ENCODE measurements at regions not wholly inside any gene's neighbourhood (a gene's known extent, or its start where the extent isn't known, plus 50 kb on each side); places are given as distances from the start of the nearest gene placed in this dataset.

GRCh38 chr11:39817241-39817640 is 1642.2 kb downstream of the LRRC4C start:
- Mint-ChIP-seq H3K36me3 (no peaks in the 10 kb centered on the region), H3K4me3 (no peak overlapping the region), H3K27me3 (no peaks in the 10 kb centered on the region), H3K4me1 (ENCODE audit: unreplicated experiment) (peaks cover 3% of the 10 kb centered on the region), H3K27ac (no peak overlapping the region), H3K9me3 (peaks cover 16% of the 10 kb centered on the region)
- TF ChIP-seq, protein P1, sequence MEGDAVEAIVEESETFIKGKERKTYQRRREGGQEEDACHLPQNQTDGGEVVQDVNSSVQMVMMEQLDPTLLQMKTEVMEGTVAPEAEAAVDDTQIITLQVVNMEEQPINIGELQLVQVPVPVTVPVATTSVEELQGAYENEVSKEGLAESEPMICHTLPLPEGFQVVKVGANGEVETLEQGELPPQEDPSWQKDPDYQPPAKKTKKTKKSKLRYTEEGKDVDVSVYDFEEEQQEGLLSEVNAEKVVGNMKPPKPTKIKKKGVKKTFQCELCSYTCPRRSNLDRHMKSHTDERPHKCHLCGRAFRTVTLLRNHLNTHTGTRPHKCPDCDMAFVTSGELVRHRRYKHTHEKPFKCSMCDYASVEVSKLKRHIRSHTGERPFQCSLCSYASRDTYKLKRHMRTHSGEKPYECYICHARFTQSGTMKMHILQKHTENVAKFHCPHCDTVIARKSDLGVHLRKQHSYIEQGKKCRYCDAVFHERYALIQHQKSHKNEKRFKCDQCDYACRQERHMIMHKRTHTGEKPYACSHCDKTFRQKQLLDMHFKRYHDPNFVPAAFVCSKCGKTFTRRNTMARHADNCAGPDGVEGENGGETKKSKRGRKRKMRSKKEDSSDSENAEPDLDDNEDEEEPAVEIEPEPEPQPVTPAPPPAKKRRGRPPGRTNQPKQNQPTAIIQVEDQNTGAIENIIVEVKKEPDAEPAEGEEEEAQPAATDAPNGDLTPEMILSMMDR (conservative IDR thresholded peaks at IDR 0.05), result no peak
- no peak for DNase-seq (ENCODE audit: extremely low spot score, unreplicated experiment)

DNA sequence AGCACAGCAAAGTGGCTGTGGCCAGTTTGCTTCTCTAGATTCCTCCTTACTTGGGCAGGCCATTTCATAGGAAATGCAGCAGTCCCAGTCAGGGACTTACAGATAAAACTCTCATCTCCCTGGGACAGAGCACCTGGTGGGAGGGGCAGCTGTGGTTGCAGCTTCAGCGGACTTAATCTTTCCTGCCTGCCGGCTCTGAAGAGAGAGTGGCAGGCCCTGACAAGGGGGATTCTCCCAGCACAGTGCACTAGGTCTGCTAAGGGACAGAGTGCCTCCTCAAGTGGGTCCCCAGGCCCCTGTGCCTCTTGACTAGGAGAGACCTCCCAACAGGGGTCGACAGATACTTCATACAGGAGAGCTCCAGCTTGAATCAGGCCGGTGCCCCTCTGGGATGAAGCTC is 1649.1 kb downstream of the LRRC4C start:
- Mint-ChIP-seq H3K27me3 (no peaks in the 10 kb centered on the region), H3K9me3 (peaks cover 9% of the 10 kb centered on the region)

DNA sequence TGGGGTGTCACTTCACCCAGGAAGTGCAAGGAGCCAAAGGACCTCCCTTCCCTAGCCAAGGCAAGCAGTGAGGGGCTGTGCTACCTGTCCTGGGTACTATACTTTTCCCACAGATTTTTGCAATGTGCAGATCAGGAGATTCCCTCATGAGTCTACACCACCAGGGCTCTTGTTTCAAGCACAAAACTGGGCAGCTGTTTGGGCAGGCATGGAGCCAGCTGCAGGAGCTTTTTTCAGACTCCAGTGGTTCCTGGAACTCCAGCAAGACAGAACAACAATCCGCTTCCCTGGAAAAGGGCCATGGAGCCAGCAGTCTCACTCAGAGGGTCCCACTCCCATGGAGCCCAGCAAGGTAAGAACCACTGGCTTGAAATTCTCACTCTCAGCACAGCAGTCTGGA is 1649.6 kb downstream of the LRRC4C start:
- H3K9me3 Mint-ChIP-seq, result peaks cover 9% of the 10 kb centered on the region
- TF ChIP-seq, protein P1 (conservative IDR thresholded peaks at IDR 0.05), result no peak

More for the DNA sequence above, 1649.1 kb downstream of the LRRC4C start:
- Mint-ChIP-seq H3K4me1 (ENCODE audit: unreplicated experiment) (no peaks in the 10 kb centered on the region), H3K36me3 (no peaks in the 10 kb centered on the region), H3K27ac (no peak overlapping the region), H3K4me3 (no peak overlapping the region)
- TF ChIP-seq, protein P1 (conservative IDR thresholded peaks at IDR 0.05), result no peak
- DNase-seq (ENCODE audit: extremely low spot score, unreplicated experiment), result no peak

GRCh38 chr11:39807904-39808303 is 1651.5 kb downstream of the LRRC4C start:
- H3K4me1 Mint-ChIP-seq (ENCODE audit: unreplicated experiment), result no peaks in the 10 kb centered on the region
- no peaks in the 10 kb centered on the region for H3K27me3 Mint-ChIP-seq
- H3K27ac Mint-ChIP-seq, result no peak overlapping the region
- no peak overlapping the region for H3K4me3 Mint-ChIP-seq
- DNase-seq (ENCODE audit: extremely low spot score, unreplicated experiment), result no peak
- H3K36me3 Mint-ChIP-seq, result no peaks in the 10 kb centered on the region
- H3K9me3 Mint-ChIP-seq, result peaks cover 6% of the 10 kb centered on the region
- TF ChIP-seq, protein P1 (conservative IDR thresholded peaks at IDR 0.05), result no peak

More for the DNA sequence above, 1649.6 kb downstream of the LRRC4C start:
- DNase-seq (ENCODE audit: extremely low spot score, unreplicated experiment), result no peak
- H3K4me3 Mint-ChIP-seq, result no peak overlapping the region
- H3K4me1 Mint-ChIP-seq (ENCODE audit: unreplicated experiment), result no peaks in the 10 kb centered on the region
- no peaks in the 10 kb centered on the region for H3K27me3 Mint-ChIP-seq
- no peak overlapping the region for H3K27ac Mint-ChIP-seq
- H3K36me3 Mint-ChIP-seq, result no peaks in the 10 kb centered on the region

DNA sequence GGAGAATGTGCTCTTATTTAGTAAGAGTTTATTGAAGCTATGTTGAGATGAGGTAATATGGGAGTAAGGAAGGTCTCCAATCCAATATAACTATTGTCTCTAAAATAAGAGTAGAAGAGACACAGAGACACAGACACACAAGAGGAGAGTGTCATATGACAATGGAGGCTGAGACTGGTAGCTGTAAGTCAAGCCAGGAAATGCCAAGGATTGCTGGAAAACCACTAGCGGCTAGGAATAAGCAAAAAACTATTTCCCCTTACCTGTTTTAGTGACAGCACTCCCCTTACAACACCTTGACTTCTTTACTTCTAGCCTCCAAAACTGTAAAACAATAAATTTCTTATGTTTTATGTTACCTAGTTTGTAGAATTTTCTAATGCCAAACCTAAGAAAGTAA is 1652.8 kb downstream of the LRRC4C start:
- Mint-ChIP-seq H3K27me3 (no peaks in the 10 kb centered on the region), H3K9me3 (no peaks in the 10 kb centered on the region), H3K36me3 (no peaks in the 10 kb centered on the region), H3K27ac (no peak overlapping the region), H3K4me3 (no peak overlapping the region), H3K4me1 (ENCODE audit: unreplicated experiment) (no peaks in the 10 kb centered on the region)
- TF ChIP-seq, protein P1 (conservative IDR thresholded peaks at IDR 0.05), result no peak
- no peak for DNase-seq (ENCODE audit: extremely low spot score, unreplicated experiment)

- H3K27me3 Mint-ChIP-seq, result no peaks in the 10 kb centered on the region
- no peak overlapping the region for H3K4me3 Mint-ChIP-seq
- no peak overlapping the region for H3K27ac Mint-ChIP-seq
- H3K36me3 Mint-ChIP-seq, result no peaks in the 10 kb centered on the region
- no peaks in the 10 kb centered on the region for H3K9me3 Mint-ChIP-seq
- TF ChIP-seq, protein P1 (conservative IDR thresholded peaks at IDR 0.05), result no peak
- no peaks in the 10 kb centered on the region for H3K4me1 Mint-ChIP-seq (ENCODE audit: unreplicated experiment)
- DNase-seq (ENCODE audit: extremely low spot score, unreplicated experiment), result no peak
Observed at GRCh38 chr11:39804271-39804670, 1655.2 kb downstream of the LRRC4C start.
